NB4 (cell line): ENCODE measurements at regions not wholly inside any gene's neighbourhood (a gene's known extent, or its start where the extent isn't known, plus 50 kb on each side); places are given as distances from the start of the nearest gene placed in this dataset.

Experiments
- CTCF ChIP-seq: IDR thresholded peaks from one replicate; pipeline ENCODE4 v1.5.1; 2012; ENCODE audit warnings: low read depth, low read length
- MAX ChIP-seq: IDR thresholded peaks from 2 replicates; pipeline ENCODE4 v1.6.1; 2011; ENCODE audit warnings: low read depth, low read length
- POLR2A ChIP-seq: IDR thresholded peaks from 2 replicates; pipeline ENCODE4 v1.6.1; 2011; ENCODE audit warnings: mild to moderate bottlenecking; ENCODE audit not compliant: insufficient read length; ENCODE audit errors: extremely low read depth

GRCh38 chr1:163422738-163423404 is 101.1 kb downstream of the NUF2 start:
- no peak for TF ChIP-seq CTCF
- TF ChIP-seq POLR2A: no peak
- TF ChIP-seq MAX: no peak
